ENCODE measurements at regions not wholly inside any gene's neighbourhood (a gene's known extent, or its start where the extent isn't known, plus 50 kb on each side); places are given as distances from the start of the nearest gene placed in this dataset.

DNA sequence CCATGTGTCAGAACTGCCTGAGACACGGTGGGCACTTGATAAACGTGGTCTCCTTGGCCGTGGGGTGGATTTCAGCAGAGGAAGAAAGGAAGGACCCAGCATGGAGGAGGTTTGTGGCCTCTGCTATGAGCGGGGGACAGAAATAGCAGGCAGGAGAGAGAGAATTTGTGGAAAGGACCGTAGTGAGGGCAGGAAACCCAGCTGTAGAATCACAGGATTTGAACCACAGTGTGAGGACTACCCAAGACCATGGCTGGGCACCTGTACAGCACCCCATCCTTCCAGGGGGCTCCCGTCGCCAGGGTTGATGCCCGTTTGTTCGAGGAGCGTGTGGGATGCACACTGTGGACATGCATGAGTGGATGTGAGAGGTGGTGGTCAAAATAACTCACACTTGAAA, 183.4 kb downstream of the PTPN20 start:
- TF ChIP-seq, protein P1, sequence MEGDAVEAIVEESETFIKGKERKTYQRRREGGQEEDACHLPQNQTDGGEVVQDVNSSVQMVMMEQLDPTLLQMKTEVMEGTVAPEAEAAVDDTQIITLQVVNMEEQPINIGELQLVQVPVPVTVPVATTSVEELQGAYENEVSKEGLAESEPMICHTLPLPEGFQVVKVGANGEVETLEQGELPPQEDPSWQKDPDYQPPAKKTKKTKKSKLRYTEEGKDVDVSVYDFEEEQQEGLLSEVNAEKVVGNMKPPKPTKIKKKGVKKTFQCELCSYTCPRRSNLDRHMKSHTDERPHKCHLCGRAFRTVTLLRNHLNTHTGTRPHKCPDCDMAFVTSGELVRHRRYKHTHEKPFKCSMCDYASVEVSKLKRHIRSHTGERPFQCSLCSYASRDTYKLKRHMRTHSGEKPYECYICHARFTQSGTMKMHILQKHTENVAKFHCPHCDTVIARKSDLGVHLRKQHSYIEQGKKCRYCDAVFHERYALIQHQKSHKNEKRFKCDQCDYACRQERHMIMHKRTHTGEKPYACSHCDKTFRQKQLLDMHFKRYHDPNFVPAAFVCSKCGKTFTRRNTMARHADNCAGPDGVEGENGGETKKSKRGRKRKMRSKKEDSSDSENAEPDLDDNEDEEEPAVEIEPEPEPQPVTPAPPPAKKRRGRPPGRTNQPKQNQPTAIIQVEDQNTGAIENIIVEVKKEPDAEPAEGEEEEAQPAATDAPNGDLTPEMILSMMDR (conservative IDR thresholded peaks at IDR 0.05 in 1 of 2, IDR thresholded peaks at IDR 0.05 in 1 of 2; ENCODE audit: low read depth in 1 of 2, low read length in 2 of 2) = no peak
- no peak for TF ChIP-seq EZH2 (IDR thresholded peaks at IDR 0.05; ENCODE audit: low read length, missing control alignments)

All from fibroblast of lung (primary cell).